IMR-90 (cell line): ENCODE measurements at regions not wholly inside any gene's neighbourhood (a gene's known extent, or its start where the extent isn't known, plus 50 kb on each side); places are given as distances from the start of the nearest gene placed in this dataset.

Experiments used
- ATAC-seq: fragments of 200-7000 bp; cut with Tn5 transposase; 2 replicates; pipeline ENCODE4 v1.9.1; 2020; ENCODE audit warnings: low read depth, mild to moderate bottlenecking, moderate library complexity
- BruUV-seq: library from RNA; stranded (reverse); fragments of 400-500 nt; replicated peaks from 2 replicates; lab custom pipeline; 2021; lab: Mats Ljungman, UMichigan
- CTCF ChIA-PET: fragments of 300-600 bp; formaldehyde crosslinking; extraction: SDS; loops from one replicate; lab custom pipeline; 2021; ENCODE audit warnings: antibody characterized with exemption; lab: Yijun Ruan, JAX
- POLR2A ChIA-PET: fragments of 300-600 bp; sonication (Branson Sonifier 250); formaldehyde crosslinking; loops from one replicate; lab custom pipeline; 2022; ENCODE audit warnings: antibody characterized with exemption; ENCODE audit not compliant: unreplicated experiment; lab: Charles Lee
- DNase-seq: peaks from one replicate; pipeline ENCODE4 v3.0.0; 2013
- H2AFZ ChIP-seq: replicated peaks from 2 replicates; pipeline ENCODE3; 2013; ENCODE audit warnings: low read length, mild to moderate bottlenecking; ENCODE audit not compliant: poor library complexity
- H2AK5ac ChIP-seq: 2 replicates; pipeline ENCODE4 v1.6.1; 2013; ENCODE audit warnings: low read depth, low read length, inconsistent platforms
- H2AK9ac ChIP-seq: replicated peaks from 2 replicates; pipeline ENCODE3; 2013; ENCODE audit warnings: mild to moderate bottlenecking, low read depth, low read length, moderate library complexity; ENCODE audit not compliant: poor library complexity
- H2BK120ac ChIP-seq: 2 replicates; pipeline ENCODE4 v1.6.1; 2013; ENCODE audit warnings: low read depth, low read length, inconsistent platforms
- H2BK15ac ChIP-seq: 3 replicates; pipeline ENCODE4 v1.6.1; 2013; ENCODE audit warnings: low read depth, low read length, inconsistent platforms
- H2BK20ac ChIP-seq: 2 replicates; pipeline ENCODE4 v1.6.1; 2013; ENCODE audit warnings: low read depth, mild to moderate bottlenecking, inconsistent platforms, low read length, moderate library complexity
- H2BK5ac ChIP-seq: 2 replicates; pipeline ENCODE4 v1.6.1; 2013; ENCODE audit warnings: mild to moderate bottlenecking, low read depth, low read length, inconsistent platforms; ENCODE audit not compliant: poor library complexity, severe bottlenecking
- H3K14ac ChIP-seq: replicated peaks from 2 replicates; pipeline ENCODE4 v1.6.1; 2013; ENCODE audit warnings: low read depth, low read length, inconsistent platforms
- H3K18ac ChIP-seq: 2 replicates; pipeline ENCODE4 v1.6.1; 2013; ENCODE audit warnings: low read depth, low read length, control low read depth
- H3K23ac ChIP-seq: 2 replicates; pipeline ENCODE4 v1.6.1; 2013; ENCODE audit warnings: low read depth, low read length, inconsistent platforms
- H3K27ac ChIP-seq: 2 replicates; pipeline ENCODE4 v1.5.1; 2013; ENCODE audit warnings: mild to moderate bottlenecking, control low read depth, low read length; ENCODE audit not compliant: insufficient read depth
- H3K27me3 ChIP-seq: 2 replicates; pipeline ENCODE4 v1.6.1; 2013; ENCODE audit warnings: low read length; ENCODE audit not compliant: control insufficient read depth, insufficient read depth
- H3K36me3 ChIP-seq: 2 replicates; pipeline ENCODE4 v1.6.1; 2013; ENCODE audit warnings: low read length, mixed read lengths; ENCODE audit not compliant: control insufficient read depth, insufficient read depth
- H3K4ac ChIP-seq: 2 replicates; pipeline ENCODE4 v1.6.1; 2013; ENCODE audit warnings: low read depth, low read length, inconsistent platforms
- H3K4me1 ChIP-seq: 2 replicates; pipeline ENCODE4 v1.6.1; 2013; ENCODE audit warnings: low read length, mixed read lengths; ENCODE audit not compliant: control insufficient read depth, insufficient read depth
- H3K4me2 ChIP-seq: 2 replicates; pipeline ENCODE4 v1.6.1; 2013; ENCODE audit warnings: low read depth, mild to moderate bottlenecking, control low read depth, low read length, moderate library complexity
- H3K4me3 ChIP-seq: 2 replicates; pipeline ENCODE4 v1.5.1; 2013; ENCODE audit warnings: low read depth, mild to moderate bottlenecking, control low read depth, low read length, moderate library complexity; ENCODE audit not compliant: insufficient read depth
- H3K56ac ChIP-seq: 2 replicates; pipeline ENCODE4 v1.6.1; 2013; ENCODE audit warnings: low read length, inconsistent platforms; ENCODE audit not compliant: insufficient read depth; ENCODE audit errors: extremely low read depth
- H3K79me1 ChIP-seq, 2 experiments: 2 replicates each; pipeline ENCODE4 v1.6.1; 2013; ENCODE audit warnings: low read length in 2 of 2, inconsistent platforms in 1 of 2, low read depth in 1 of 2
- H3K9ac ChIP-seq: 2 replicates; pipeline ENCODE4 v1.6.1; 2013; ENCODE audit warnings: low read depth, low read length, control low read depth
- H3K9me1 ChIP-seq: 2 replicates; pipeline ENCODE4 v1.6.1; 2013; ENCODE audit warnings: low read length, inconsistent platforms; ENCODE audit not compliant: insufficient read depth
- H3K9me3 ChIP-seq: 2 replicates; pipeline ENCODE4 v1.6.1; 2013; ENCODE audit warnings: low read length; ENCODE audit not compliant: control insufficient read depth, insufficient read depth
- H4K20me1 ChIP-seq: 2 replicates; pipeline ENCODE4 v1.6.1; 2013; ENCODE audit warnings: low read length, inconsistent platforms; ENCODE audit not compliant: insufficient read depth
- H4K5ac ChIP-seq: 2 replicates; pipeline ENCODE4 v1.6.1; 2013; ENCODE audit warnings: mild to moderate bottlenecking, low read depth, low read length, control low read depth
- H4K8ac ChIP-seq, 2 experiments: 2 replicates each; pipeline ENCODE4 v1.6.1; 2013; ENCODE audit warnings: low read depth in 2 of 2, low read length in 2 of 2, control low read depth in 1 of 2, inconsistent platforms in 1 of 2
- H4K91ac ChIP-seq: 2 replicates; pipeline ENCODE4 v1.6.1; 2013; ENCODE audit warnings: low read depth, low read length, inconsistent platforms; ENCODE audit not compliant: insufficient read depth
- BHLHE40 ChIP-seq: fragments of 150-350 bp; IDR thresholded peaks from 2 replicates; pipeline ENCODE4 v1.6.1; 2016; ENCODE audit warnings: mild to moderate bottlenecking, low read depth, low read length
- CEBPB ChIP-seq: IDR thresholded peaks from 2 replicates; pipeline ENCODE4 v1.6.1; 2012; ENCODE audit warnings: low read depth, low read length, improper control_type of control experiment
- CHD1 ChIP-seq: IDR thresholded peaks from 2 replicates; pipeline ENCODE4 v1.6.1; 2012; ENCODE audit warnings: low read depth, low read length, improper control_type of control experiment
- FOS ChIP-seq: fragments of 150-350 bp; IDR thresholded peaks from 2 replicates; pipeline ENCODE4 v1.6.1; 2016; ENCODE audit warnings: low read depth, low read length
- MAFK ChIP-seq: IDR thresholded peaks from 2 replicates; pipeline ENCODE4 v1.6.1; 2012; ENCODE audit warnings: low read depth, low read length, improper control_type of control experiment
- MAZ ChIP-seq: IDR thresholded peaks from 2 replicates; pipeline ENCODE4 v1.6.1; 2012; ENCODE audit warnings: low read depth, mild to moderate bottlenecking, low read length, improper control_type of control experiment, moderate library complexity, borderline replicate concordance
- MXI1 ChIP-seq: IDR thresholded peaks from 2 replicates; pipeline ENCODE4 v1.6.1; 2012; ENCODE audit warnings: low read depth, mild to moderate bottlenecking, low read length, moderate library complexity, borderline replicate concordance
- NFE2L2 ChIP-seq: fragments of 150-350 bp; IDR thresholded peaks from 2 replicates; pipeline ENCODE4 v1.6.1; 2016; ENCODE audit warnings: low read depth, mild to moderate bottlenecking, low read length
- POLR2A ChIP-seq: IDR thresholded peaks from 2 replicates; pipeline ENCODE4 v1.6.1; 2012; ENCODE audit warnings: mild to moderate bottlenecking, low read depth, low read length
- RAD21 ChIP-seq: IDR thresholded peaks from 2 replicates; pipeline ENCODE4 v1.6.1; 2012; ENCODE audit warnings: low read length, improper control_type of control experiment
- RCOR1 ChIP-seq: IDR thresholded peaks from 2 replicates; pipeline ENCODE4 v1.6.1; 2012; ENCODE audit warnings: mild to moderate bottlenecking, low read length, improper control_type of control experiment; ENCODE audit not compliant: insufficient replicate concordance
- RFX5 ChIP-seq: IDR thresholded peaks from 2 replicates; pipeline ENCODE4 v1.8.0; 2012; ENCODE audit warnings: low read depth, mild to moderate bottlenecking, low read length, moderate library complexity
- SMC3 ChIP-seq: fragments of 150-350 bp; IDR thresholded peaks from 2 replicates; pipeline ENCODE4 v1.6.1; 2016; ENCODE audit warnings: low read depth, mild to moderate bottlenecking, antibody characterized with exemption, low read length, moderate library complexity
- WGBS, 2 experiments: methylation state at CpG; one replicate each; pipeline versions ENCODE4 v1.1.5 to v1.1.7; 2013; ENCODE audit warnings: missing lambda C conversion rate in 2 of 2; ENCODE audit not compliant: insufficient read length in 1 of 2; ENCODE audit errors: extremely low coverage in 2 of 2; 5-methylcytosine and 5-hydroxymethylcytosine counted together
- dilution Hi-C: fragments of 300-500 bp; cut with HindIII; formaldehyde crosslinking; loops from one replicate; pipeline ENCODE4 v1.14.3; 2018; ENCODE audit warnings: low sequenced_read_pairs; ENCODE audit not compliant: unreplicated experiment
- in situ Hi-C: fragments of 300-500 bp; cut with MboI; formaldehyde crosslinking; loops from 3 replicates; pipeline ENCODE4 v1.14.3; 2019; ENCODE audit warnings: low sequenced_read_pairs, inconsistent platforms, mixed read lengths
- intact Hi-C: fragments of 100-400 bp; cut with micrococcal nuclease; formaldehyde crosslinking; loops from 2 replicates; pipeline ENCODE4 v1.10.0; 2022
- TF ChIP-seq, protein P1 (sequence below): fragments of 150-350 bp; IDR thresholded peaks from 2 replicates; pipeline ENCODE4 v1.6.1; 2017; ENCODE audit warnings: mild to moderate bottlenecking, antibody characterized with exemption, low read length, low read depth
- TF ChIP-seq, protein P2 (sequence below): conservative IDR thresholded peaks from 2 replicates; pipeline ENCODE4 v1.5.1; 2012; ENCODE audit warnings: mild to moderate bottlenecking, low read depth, low read length, improper control_type of control experiment
- TF ChIP-seq, protein P3 (sequence below): fragments of 150-350 bp; IDR thresholded peaks from 2 replicates; pipeline ENCODE4 v1.6.1; 2016; ENCODE audit warnings: low read depth, mild to moderate bottlenecking, low read length, moderate library complexity, borderline replicate concordance

DNA sequence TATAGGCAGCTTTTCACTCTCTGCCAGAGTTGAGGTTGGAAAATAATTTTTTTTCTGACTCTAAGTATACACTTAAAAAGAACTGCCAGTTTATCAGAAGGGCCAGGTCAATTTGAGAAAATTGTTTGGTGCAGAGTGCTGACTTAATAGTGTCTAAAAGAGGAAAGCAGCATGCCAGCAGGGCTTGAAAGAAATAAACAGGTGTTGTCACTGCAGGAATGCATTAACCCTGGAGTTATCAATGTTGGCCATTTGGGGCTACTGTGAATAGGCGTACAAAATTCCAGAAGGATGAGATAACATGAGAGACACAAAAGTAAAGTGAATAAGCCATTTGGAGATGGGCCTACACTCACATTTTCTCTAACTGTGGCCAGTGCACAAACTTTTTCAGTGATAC is 220.6 kb upstream of the PLD5 start:
- ChIA-PET POLR2A (no interaction called here), CTCF (no interaction called here)
- Histone ChIP-seq H3K27me3 (no peaks in the 10 kb centered on the region), H3K36me3 (no peaks in the 10 kb centered on the region), H3K79me1 (no peaks in the 10 kb centered on the region), H3K4ac (no peak overlapping the region), H2BK5ac (no peak overlapping the region), H4K20me1 (no peaks in the 10 kb centered on the region), H3K18ac (no peak overlapping the region), H4K5ac (no peak overlapping the region), H3K4me3 (no peak overlapping the region), H3K56ac (no peak overlapping the region), H3K23ac (no peak overlapping the region), H2BK120ac (no peak overlapping the region), H2BK20ac (no peak overlapping the region), H2AK5ac (no peak overlapping the region), H4K8ac (no peak overlapping the region), H2AFZ (no peak overlapping the region), H3K9me1 (no peaks in the 10 kb centered on the region), H3K27ac (no peak overlapping the region), H3K4me2 (no peak overlapping the region), H3K9ac (no peak overlapping the region), H3K14ac (no peak overlapping the region), H3K4me1 (no peaks in the 10 kb centered on the region), H3K9me3 (peaks cover 9% of the 10 kb centered on the region), H4K91ac (no peak overlapping the region), H2AK9ac (no peak overlapping the region), H2BK15ac (no peak overlapping the region)
- TF ChIP-seq SMC3: no peak
- TF ChIP-seq RFX5: no peak
- TF ChIP-seq CEBPB: no peak
- TF ChIP-seq MXI1: no peak
- TF ChIP-seq CHD1: no peak
- TF ChIP-seq BHLHE40: no peak
- TF ChIP-seq MAFK: no peak
- no peak for TF ChIP-seq RCOR1
- no peak for TF ChIP-seq MAZ
- TF ChIP-seq, protein P1, sequence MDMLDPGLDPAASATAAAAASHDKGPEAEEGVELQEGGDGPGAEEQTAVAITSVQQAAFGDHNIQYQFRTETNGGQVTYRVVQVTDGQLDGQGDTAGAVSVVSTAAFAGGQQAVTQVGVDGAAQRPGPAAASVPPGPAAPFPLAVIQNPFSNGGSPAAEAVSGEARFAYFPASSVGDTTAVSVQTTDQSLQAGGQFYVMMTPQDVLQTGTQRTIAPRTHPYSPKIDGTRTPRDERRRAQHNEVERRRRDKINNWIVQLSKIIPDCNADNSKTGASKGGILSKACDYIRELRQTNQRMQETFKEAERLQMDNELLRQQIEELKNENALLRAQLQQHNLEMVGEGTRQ: no peak
- TF ChIP-seq, protein P2, sequence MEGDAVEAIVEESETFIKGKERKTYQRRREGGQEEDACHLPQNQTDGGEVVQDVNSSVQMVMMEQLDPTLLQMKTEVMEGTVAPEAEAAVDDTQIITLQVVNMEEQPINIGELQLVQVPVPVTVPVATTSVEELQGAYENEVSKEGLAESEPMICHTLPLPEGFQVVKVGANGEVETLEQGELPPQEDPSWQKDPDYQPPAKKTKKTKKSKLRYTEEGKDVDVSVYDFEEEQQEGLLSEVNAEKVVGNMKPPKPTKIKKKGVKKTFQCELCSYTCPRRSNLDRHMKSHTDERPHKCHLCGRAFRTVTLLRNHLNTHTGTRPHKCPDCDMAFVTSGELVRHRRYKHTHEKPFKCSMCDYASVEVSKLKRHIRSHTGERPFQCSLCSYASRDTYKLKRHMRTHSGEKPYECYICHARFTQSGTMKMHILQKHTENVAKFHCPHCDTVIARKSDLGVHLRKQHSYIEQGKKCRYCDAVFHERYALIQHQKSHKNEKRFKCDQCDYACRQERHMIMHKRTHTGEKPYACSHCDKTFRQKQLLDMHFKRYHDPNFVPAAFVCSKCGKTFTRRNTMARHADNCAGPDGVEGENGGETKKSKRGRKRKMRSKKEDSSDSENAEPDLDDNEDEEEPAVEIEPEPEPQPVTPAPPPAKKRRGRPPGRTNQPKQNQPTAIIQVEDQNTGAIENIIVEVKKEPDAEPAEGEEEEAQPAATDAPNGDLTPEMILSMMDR: no peak
- no peak for TF ChIP-seq POLR2A
- TF ChIP-seq RAD21: no peak
- no peak for TF ChIP-seq FOS
- TF ChIP-seq NFE2L2: no peak
- TF ChIP-seq, protein P3, sequence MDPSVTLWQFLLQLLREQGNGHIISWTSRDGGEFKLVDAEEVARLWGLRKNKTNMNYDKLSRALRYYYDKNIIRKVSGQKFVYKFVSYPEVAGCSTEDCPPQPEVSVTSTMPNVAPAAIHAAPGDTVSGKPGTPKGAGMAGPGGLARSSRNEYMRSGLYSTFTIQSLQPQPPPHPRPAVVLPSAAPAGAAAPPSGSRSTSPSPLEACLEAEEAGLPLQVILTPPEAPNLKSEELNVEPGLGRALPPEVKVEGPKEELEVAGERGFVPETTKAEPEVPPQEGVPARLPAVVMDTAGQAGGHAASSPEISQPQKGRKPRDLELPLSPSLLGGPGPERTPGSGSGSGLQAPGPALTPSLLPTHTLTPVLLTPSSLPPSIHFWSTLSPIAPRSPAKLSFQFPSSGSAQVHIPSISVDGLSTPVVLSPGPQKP: no peak
- in situ Hi-C loops (no loop called here), dilution Hi-C loops (no loop called here), intact Hi-C loops (no loop called here)
- no TSS peak for BruUV-seq
- DNase-seq (no peak), ATAC-seq (no peak)
- 20% methylated on average over 1 of the region's 1 CpG; no CpG with 5 or more reads in 1 of the 2 experiments for WGBS, 2 experiments
